SU-DHL-6 (cell line): ENCODE measurements at regions not wholly inside any gene's neighbourhood (a gene's known extent, or its start where the extent isn't known, plus 50 kb on each side); places are given as distances from the start of the nearest gene placed in this dataset.

Source experiments
- H2AFZ ChIP-seq: fragments of 200-600 bp; sonication (generic); 2 replicates; pipeline ENCODE4 v1.6.1; 2014; ENCODE audit warnings: low read depth, mild to moderate bottlenecking, moderate library complexity, mixed read lengths, antibody characterized with exemption, low read length; ENCODE audit not compliant: severe bottlenecking
- H3F3A ChIP-seq: fragments of 200-600 bp; shearing (Covaris generic); 2 replicates; pipeline ENCODE4 v1.6.0; 2016; ENCODE audit warnings: antibody characterized with exemption, mild to moderate bottlenecking; ENCODE audit not compliant: insufficient read depth
- H3K27ac ChIP-seq: fragments of 200-600 bp; sonication (generic); 2 replicates; pipeline ENCODE4 v1.5.1; 2016; ENCODE audit warnings: low read depth, mild to moderate bottlenecking, low read length, moderate library complexity, mixed read lengths
- H3K27me3 ChIP-seq: fragments of 200-600 bp; sonication (generic), shearing (Covaris generic); 2 replicates; pipeline ENCODE4 v1.6.0; 2014; ENCODE audit warnings: mild to moderate bottlenecking, low read length
- H3K36me3 ChIP-seq: fragments of 200-600 bp; sonication (generic); 2 replicates; pipeline ENCODE4 v1.6.1; 2014; ENCODE audit warnings: mild to moderate bottlenecking, low read length, mixed read lengths
- H3K4me2 ChIP-seq: fragments of 300-600, 200-600 bp; shearing (Covaris generic), sonication (generic); 2 replicates; pipeline ENCODE4 v1.6.0; 2014; ENCODE audit warnings: low read length, low read depth, mild to moderate bottlenecking; ENCODE audit not compliant: poor library complexity, severe bottlenecking
- H3K4me3 ChIP-seq: fragments of 200-600 bp; sonication (generic); 2 replicates; pipeline ENCODE4 v1.5.1; 2014; ENCODE audit warnings: antibody characterized with exemption, low read length, mild to moderate bottlenecking, mixed read lengths; ENCODE audit not compliant: insufficient read depth, poor library complexity, severe bottlenecking
- H3K79me2 ChIP-seq: fragments of 200-600 bp; sonication (generic); 2 replicates; pipeline ENCODE4 v1.6.1; 2014; ENCODE audit warnings: mild to moderate bottlenecking, low read length, moderate library complexity; ENCODE audit not compliant: insufficient read depth
- H3K9ac ChIP-seq: fragments of 200-600 bp; sonication (generic); 2 replicates; pipeline ENCODE4 v1.7.0; 2014; ENCODE audit warnings: mild to moderate bottlenecking, low read length
- H3K9me2 ChIP-seq: fragments of 200-600 bp; sonication (generic); replicated peaks from 2 replicates; pipeline ENCODE4 v1.6.1; 2014; ENCODE audit warnings: low read length; ENCODE audit not compliant: insufficient read depth
- H3K9me3 ChIP-seq: fragments of 200-600 bp; sonication (generic); 2 replicates; pipeline ENCODE4 v1.6.1; 2014; ENCODE audit warnings: low read length, mixed read lengths; ENCODE audit not compliant: insufficient read depth
- H4K20me1 ChIP-seq: fragments of 200-600 bp; sonication (generic); 2 replicates; pipeline ENCODE4 v1.6.1; 2014; ENCODE audit warnings: low read depth, mild to moderate bottlenecking, antibody characterized with exemption, low read length, moderate library complexity, mixed read lengths
- CTCF ChIP-seq: fragments of 200-600 bp; sonication (generic); IDR thresholded peaks from one replicate; pipeline ENCODE4 v1.5.1; 2017; ENCODE audit warnings: antibody characterized with exemption, mild to moderate bottlenecking, low read length, moderate library complexity; ENCODE audit not compliant: insufficient read depth, poor library complexity, severe bottlenecking
- EZH2phosphoT487 ChIP-seq: fragments of 200-600 bp; sonication (generic), shearing (Covaris generic); conservative IDR thresholded peaks from 2 replicates; pipeline ENCODE4 v1.6.1; 2018; ENCODE audit warnings: mild to moderate bottlenecking, antibody characterized with exemption, low read length, moderate library complexity, mixed read lengths

GRCh38 chr21:25398630-25399029 is 208.7 kb downstream of the MRPL39 start:
- Histone ChIP-seq H2AFZ (no peak overlapping the region), H3F3A (no peaks in the 10 kb centered on the region), H3K36me3 (no peaks in the 10 kb centered on the region), H3K27me3 (no peaks in the 10 kb centered on the region), H3K4me2 (no peak overlapping the region), H3K27ac (no peak overlapping the region), H3K9me2 (no peaks in the 10 kb centered on the region), H3K79me2 (no peaks in the 10 kb centered on the region), H3K9me3 (no peaks in the 10 kb centered on the region), H4K20me1 (no peaks in the 10 kb centered on the region), H3K4me3 (no peak overlapping the region), H3K9ac (no peak overlapping the region)
- no peak for TF ChIP-seq EZH2phosphoT487

- no peak overlapping the region for H3K9ac ChIP-seq
- TF ChIP-seq EZH2phosphoT487 (no peak), CTCF (no peak)
- no peaks in the 10 kb centered on the region for H3K79me2 ChIP-seq
- no peak overlapping the region for H3K4me3 ChIP-seq
- no peak overlapping the region for H3K27ac ChIP-seq
- no peak overlapping the region for H2AFZ ChIP-seq
- no peaks in the 10 kb centered on the region for H3K9me3 ChIP-seq
- no peaks in the 10 kb centered on the region for H3K36me3 ChIP-seq
- H3F3A ChIP-seq: no peaks in the 10 kb centered on the region
- H4K20me1 ChIP-seq: no peaks in the 10 kb centered on the region
- no peaks in the 10 kb centered on the region for H3K9me2 ChIP-seq
- no peak overlapping the region for H3K4me2 ChIP-seq
- no peaks in the 10 kb centered on the region for H3K27me3 ChIP-seq
Measured at GRCh38 chr21:25396135-25396711, 211.1 kb downstream of the MRPL39 start.

- Histone ChIP-seq H3K4me2 (no peak overlapping the region), H3K27me3 (no peaks in the 10 kb centered on the region), H3K27ac (no peak overlapping the region), H3K36me3 (no peaks in the 10 kb centered on the region), H3K9ac (no peak overlapping the region), H3K9me3 (no peaks in the 10 kb centered on the region), H2AFZ (no peak overlapping the region), H3K4me3 (no peak overlapping the region), H3K9me2 (no peaks in the 10 kb centered on the region), H3F3A (no peaks in the 10 kb centered on the region), H3K79me2 (no peaks in the 10 kb centered on the region), H4K20me1 (no peaks in the 10 kb centered on the region)
- TF ChIP-seq EZH2phosphoT487 (no peak), CTCF (no peak)
Measured at GRCh38 chr21:25391777-25392176, 215.5 kb downstream of the MRPL39 start.

GRCh38 chr21:25390701-25391100 is 216.6 kb downstream of the MRPL39 start:
- Histone ChIP-seq H3K4me3 (no peak overlapping the region), H3F3A (no peaks in the 10 kb centered on the region), H3K9me3 (no peaks in the 10 kb centered on the region), H3K36me3 (no peaks in the 10 kb centered on the region), H3K79me2 (no peaks in the 10 kb centered on the region), H3K27ac (no peak overlapping the region), H3K9me2 (no peaks in the 10 kb centered on the region), H3K4me2 (no peak overlapping the region), H3K9ac (no peak overlapping the region), H2AFZ (no peak overlapping the region), H3K27me3 (no peaks in the 10 kb centered on the region), H4K20me1 (no peaks in the 10 kb centered on the region)
- TF ChIP-seq CTCF (no peak), EZH2phosphoT487 (no peak)
